ENCODE measurements at regions not wholly inside any gene's neighbourhood (a gene's known extent, or its start where the extent isn't known, plus 50 kb on each side); places are given as distances from the start of the nearest gene placed in this dataset.
"Not testable (repeated sequence)": the region's sequence is repeated elsewhere in the genome, so short reads cannot be mapped to it uniquely, and the experiment has no call there.

- Histone ChIP-seq H3K27ac (ENCODE audit: low read depth in 1 of 2, low read length in 2 of 2) (no peak overlapping the region), H3K79me2 (ENCODE audit: insufficient read depth, low read length) (no peaks in the 10 kb centered on the region), H3K4me3 (replicated peaks in 1 of 3; ENCODE audit: low read depth in 2 of 3, low read length in 3 of 3) (no peak overlapping the region), H2AFZ (ENCODE audit: insufficient read depth, low read depth, low read length, poor library complexity, severe bottlenecking) (no peak overlapping the region), H3K4me1 (ENCODE audit: control insufficient read depth in 1 of 2, insufficient read depth in 2 of 2, low read length in 2 of 2) (no peaks in the 10 kb centered on the region), H4K20me1 (ENCODE audit: insufficient read depth, low read length) (no peaks in the 10 kb centered on the region), H3K36me3 (replicated peaks in 1 of 2; ENCODE audit: control insufficient read depth in 1 of 2, insufficient read depth in 2 of 2, low read length in 2 of 2) (no peaks in the 10 kb centered on the region), H3K4me2 (replicated peaks; ENCODE audit: extremely low read depth, low read length, poor library complexity, severe bottlenecking) (no peak overlapping the region), H3K27me3 (ENCODE audit: control insufficient read depth in 2 of 2, insufficient read depth in 2 of 2, low read length in 2 of 2) (no peaks in the 10 kb centered on the region), H3K9me3 (replicated peaks in 1 of 2; ENCODE audit: control insufficient read depth in 1 of 2, insufficient read depth in 1 of 2, low read length in 2 of 2) (no peaks in the 10 kb centered on the region), H3K9ac (ENCODE audit: insufficient read depth, low read length, poor library complexity, severe bottlenecking) (no peak overlapping the region)
- no peak overlapping the region for H3K4me3 Mint-ChIP-seq
- H3K36me3 Mint-ChIP-seq, result no peaks in the 10 kb centered on the region
- intact Hi-C loops (cut with micrococcal nuclease), result no loop called here
- DNase-seq, result no peak
- peaks cover 0 to 3% (median 0%) of the 10 kb centered on the region in 7 donors for H3K9me3 Mint-ChIP-seq
- H3K4me1 Mint-ChIP-seq, result no peaks in the 10 kb centered on the region
- no CpG with 5 or more reads among the region's 1 CpG for WGBS (ENCODE audit: insufficient coverage)
- H3K27ac Mint-ChIP-seq, result no peak overlapping the region
- no peaks in the 10 kb centered on the region for H3K27me3 Mint-ChIP-seq (ENCODE audit: low read depth in 3 of 3)
- no peak for TF ChIP-seq CTCF (IDR thresholded peaks at IDR 0.05)
Measured at GRCh38 chr4:20017070-20017776, 234.5 kb upstream of the SLIT2 start.

GRCh38 chr4:20015636-20016224 lies 236.0 kb upstream of the SLIT2 start:
- H3K4me3 Mint-ChIP-seq, result no peak overlapping the region
- no peaks in the 10 kb centered on the region for H3K9me3 ChIP-seq (replicated peaks in 1 of 2; ENCODE audit: control insufficient read depth in 1 of 2, insufficient read depth in 1 of 2, low read length in 2 of 2)
- H4K20me1 ChIP-seq (ENCODE audit: insufficient read depth, low read length), result no peaks in the 10 kb centered on the region
- no peaks in the 10 kb centered on the region for H3K4me1 Mint-ChIP-seq
- no peak overlapping the region for H3K4me2 ChIP-seq (replicated peaks; ENCODE audit: extremely low read depth, low read length, poor library complexity, severe bottlenecking)
- H3K27ac Mint-ChIP-seq, result no peak overlapping the region
- no peak overlapping the region for H2AFZ ChIP-seq (ENCODE audit: insufficient read depth, low read depth, low read length, poor library complexity, severe bottlenecking)
- no peak overlapping the region for H3K4me3 ChIP-seq (replicated peaks in 1 of 3; ENCODE audit: low read depth in 2 of 3, low read length in 3 of 3)
- no peak for DNase-seq
- H3K9me3 Mint-ChIP-seq, result peaks cover 0 to 3% (median 0%) of the 10 kb centered on the region in 7 donors
- TF ChIP-seq CTCF (IDR thresholded peaks at IDR 0.05), result no peak
- no peaks in the 10 kb centered on the region for H3K79me2 ChIP-seq (ENCODE audit: insufficient read depth, low read length)
- H3K27me3 Mint-ChIP-seq (ENCODE audit: low read depth in 3 of 3), result no peaks in the 10 kb centered on the region
- intact Hi-C loops (cut with micrococcal nuclease), result no loop called here
- no peaks in the 10 kb centered on the region for H3K4me1 ChIP-seq (ENCODE audit: control insufficient read depth in 1 of 2, insufficient read depth in 2 of 2, low read length in 2 of 2)
- H3K36me3 Mint-ChIP-seq, result no peaks in the 10 kb centered on the region
- WGBS (ENCODE audit: insufficient coverage), result 80% methylated on average over 1 of the region's 4 CpGs
- H3K27ac ChIP-seq (ENCODE audit: low read depth in 1 of 2, low read length in 2 of 2), result no peak overlapping the region
- no peak overlapping the region for H3K9ac ChIP-seq (ENCODE audit: insufficient read depth, low read length, poor library complexity, severe bottlenecking)
- H3K36me3 ChIP-seq (replicated peaks in 1 of 2; ENCODE audit: control insufficient read depth in 1 of 2, insufficient read depth in 2 of 2, low read length in 2 of 2), result no peaks in the 10 kb centered on the region
- no peaks in the 10 kb centered on the region for H3K27me3 ChIP-seq (ENCODE audit: control insufficient read depth in 2 of 2, insufficient read depth in 2 of 2, low read length in 2 of 2)

GRCh38 chr4:20003836-20004558 lies 247.7 kb upstream of the SLIT2 start:
- H3K4me1 Mint-ChIP-seq; H3K9me3 ChIP-seq (replicated peaks in 1 of 2; ENCODE audit: control insufficient read depth in 1 of 2, insufficient read depth in 1 of 2, low read length in 2 of 2); H3K4me1 ChIP-seq (ENCODE audit: control insufficient read depth in 1 of 2, insufficient read depth in 2 of 2, low read length in 2 of 2); H3K9ac ChIP-seq (ENCODE audit: insufficient read depth, low read length, poor library complexity, severe bottlenecking); H3K27ac ChIP-seq (ENCODE audit: low read depth in 1 of 2, low read length in 2 of 2); H3K4me2 ChIP-seq (replicated peaks; ENCODE audit: extremely low read depth, low read length, poor library complexity, severe bottlenecking); intact Hi-C loops (cut with micrococcal nuclease); H3K27me3 Mint-ChIP-seq (ENCODE audit: low read depth in 3 of 3); DNase-seq; H3K36me3 ChIP-seq (replicated peaks in 1 of 2; ENCODE audit: control insufficient read depth in 1 of 2, insufficient read depth in 2 of 2, low read length in 2 of 2); H3K27me3 ChIP-seq (ENCODE audit: control insufficient read depth in 2 of 2, insufficient read depth in 2 of 2, low read length in 2 of 2); H3K4me3 ChIP-seq (replicated peaks in 1 of 3; ENCODE audit: low read depth in 2 of 3, low read length in 3 of 3); H3K27ac Mint-ChIP-seq; H3K4me3 Mint-ChIP-seq; H3K36me3 Mint-ChIP-seq; H2AFZ ChIP-seq (ENCODE audit: insufficient read depth, low read depth, low read length, poor library complexity, severe bottlenecking); H3K79me2 ChIP-seq (ENCODE audit: insufficient read depth, low read length); H4K20me1 ChIP-seq (ENCODE audit: insufficient read depth, low read length): not testable (repeated sequence)
- WGBS (ENCODE audit: insufficient coverage), result 85% methylated on average over 43 of the region's 52 CpGs
- peaks cover 3 to 11% (median 5%) of the 10 kb centered on the region in 7 donors for H3K9me3 Mint-ChIP-seq
